ENCODE measurements at regions not wholly inside any gene's neighbourhood (a gene's known extent, or its start where the extent isn't known, plus 50 kb on each side); places are given as distances from the start of the nearest gene placed in this dataset.

DNA sequence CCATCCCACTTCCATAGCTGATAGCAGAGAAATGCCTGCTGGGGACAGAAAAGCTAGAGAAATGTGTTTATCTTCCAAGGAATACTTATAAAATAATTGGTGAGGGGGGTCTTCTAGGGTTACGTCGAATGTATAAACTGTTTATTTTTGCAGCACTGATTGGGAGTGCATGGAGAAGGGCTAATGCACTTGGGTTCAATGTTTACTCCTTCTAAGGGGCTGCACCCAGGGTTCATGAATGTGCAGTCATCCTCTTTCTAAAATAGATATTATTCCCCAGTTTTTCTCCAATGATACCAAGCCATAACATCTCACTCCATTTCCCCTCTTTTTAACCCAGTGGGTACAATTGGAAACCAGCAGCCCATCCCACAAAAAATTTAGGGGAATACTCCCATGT, 336.9 kb downstream of the ETS1 start:
- Histone ChIP-seq H3K27me3 (replicated peaks in 1 of 4; ENCODE audit: control extremely low read depth in 1 of 4, control insufficient read depth in 3 of 4, insufficient read depth in 4 of 4, low read length in 3 of 4) (no peaks in the 10 kb centered on the region), H3K9ac (ENCODE audit: low read length) (no peak overlapping the region), H3K27ac (ENCODE audit: low read length in 2 of 2) (no peak overlapping the region), H3K9me3 (ENCODE audit: control extremely low read depth in 1 of 3, control insufficient read depth in 2 of 3, insufficient read depth in 1 of 3, low read length in 2 of 3) (no peaks in the 10 kb centered on the region), H4K20me1 (ENCODE audit: control insufficient read depth, insufficient read depth, low read length, poor library complexity, severe bottlenecking) (no peaks in the 10 kb centered on the region), H3K4me3 (ENCODE audit: control extremely low read depth in 1 of 5, extremely low read depth in 1 of 5, insufficient read depth in 1 of 5, low read depth in 2 of 5, low read length in 4 of 5) (no peak overlapping the region), H3K4me2 (replicated peaks; ENCODE audit: low read depth, low read length, poor library complexity, severe bottlenecking) (no peak overlapping the region), H3K36me3 (replicated peaks in 1 of 2; ENCODE audit: control extremely low read depth in 1 of 2, control insufficient read depth in 1 of 2, extremely low read depth in 1 of 2, insufficient read depth in 2 of 2, low read length in 1 of 2) (no peaks in the 10 kb centered on the region), H3K79me2 (ENCODE audit: control insufficient read depth, insufficient read depth, low read length) (no peaks in the 10 kb centered on the region), H2AFZ (ENCODE audit: insufficient read depth, low read depth, low read length, poor library complexity, severe bottlenecking) (no peak overlapping the region), H3K4me1 (ENCODE audit: control insufficient read depth in 2 of 2, insufficient read depth in 2 of 2, low read length in 2 of 2) (peaks cover 0 to 11% of the 10 kb centered on the region in 2 donors)
- Mint-ChIP-seq H3K27ac (no peak overlapping the region), H3K9me3 (ENCODE audit: insufficient read depth) (no peaks in the 10 kb centered on the region), H3K27me3 (no peaks in the 10 kb centered on the region), H3K4me1 (peaks cover 10% of the 10 kb centered on the region), H3K4me3 (no peak overlapping the region)
- intact Hi-C loops (cut with micrococcal nuclease), result no loop called here
- ATAC-seq (ENCODE audit: low read depth), result no peak
- ChIA-PET POLR2A (no interaction called here), CTCF (interaction anchor here (0.6 kb wide), 1 partner anchor 78 kb away, joined by 3 read pairs; no protein-coding TSS in a partner anchor)
- WGBS (ENCODE audit: insufficient coverage), result no CpG with 5 or more reads among the region's 2 CpGs
- TF ChIP-seq CTCF (IDR thresholded peaks at IDR 0.05) (no peak), EZH2 (IDR thresholded peaks at IDR 0.05; ENCODE audit: borderline replicate concordance, insufficient read depth, low read depth, low read length, poor library complexity, severe bottlenecking) (no peak)
- DNase-seq, result no peak

DNA sequence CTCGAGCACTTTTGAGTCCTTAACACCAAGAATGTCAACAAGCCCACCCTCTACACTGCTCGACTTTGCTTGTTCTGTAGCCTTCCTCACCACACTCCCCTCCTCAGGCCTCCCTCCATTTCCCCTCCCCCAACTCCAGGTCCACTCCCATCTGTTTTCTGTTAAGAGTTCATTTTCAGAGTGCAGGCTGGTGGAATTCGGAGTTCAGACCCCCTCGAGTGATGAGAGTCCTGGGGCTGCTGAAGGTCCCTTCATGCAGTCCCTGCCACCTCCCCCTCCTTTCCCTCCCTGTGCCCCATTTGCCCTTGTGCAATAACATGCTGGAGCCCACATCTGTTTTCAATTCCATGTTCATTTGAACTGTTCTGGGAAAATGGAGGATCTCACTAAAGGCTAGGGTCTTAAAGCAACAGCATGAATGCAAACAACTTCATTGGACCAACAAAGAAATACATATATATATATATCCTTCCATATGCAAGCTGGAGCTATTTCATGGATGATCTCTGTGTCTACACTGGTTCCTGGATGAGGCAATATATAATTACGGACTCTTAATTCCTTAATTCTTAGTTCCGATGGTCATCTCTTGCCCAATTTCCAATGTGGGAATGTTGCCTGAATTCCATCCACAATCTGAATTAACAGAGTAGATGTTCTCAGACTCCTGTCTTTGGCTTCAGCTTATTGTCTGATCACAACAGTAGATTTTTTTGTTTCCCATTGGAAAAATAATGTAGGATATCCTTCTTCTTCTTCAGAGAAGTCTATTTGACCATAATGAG, 340.4 kb downstream of the ETS1 start:
- POLR2A ChIA-PET, result no interaction called here
- CTCF ChIA-PET, result interaction anchor here (0.8 to 1.8 kb wide), 3 partner anchors 12 to 89 kb away, joined by 3 to 4 read pairs (median 3); no protein-coding TSS in a partner anchor
- Mint-ChIP-seq H3K27me3 (no peaks in the 10 kb centered on the region), H3K27ac (no peak overlapping the region), H3K9me3 (ENCODE audit: insufficient read depth) (no peaks in the 10 kb centered on the region), H3K4me3 (no peak overlapping the region), H3K4me1 (no peaks in the 10 kb centered on the region)
- Histone ChIP-seq H3K4me2 (replicated peaks; ENCODE audit: low read depth, low read length, poor library complexity, severe bottlenecking) (no peak overlapping the region), H3K36me3 (replicated peaks in 1 of 2; ENCODE audit: control extremely low read depth in 1 of 2, control insufficient read depth in 1 of 2, extremely low read depth in 1 of 2, insufficient read depth in 2 of 2, low read length in 1 of 2) (no peaks in the 10 kb centered on the region), H3K27ac (ENCODE audit: low read length in 2 of 2) (no peak overlapping the region), H4K20me1 (ENCODE audit: control insufficient read depth, insufficient read depth, low read length, poor library complexity, severe bottlenecking) (no peaks in the 10 kb centered on the region), H3K4me1 (ENCODE audit: control insufficient read depth in 2 of 2, insufficient read depth in 2 of 2, low read length in 2 of 2) (no peaks in the 10 kb centered on the region), H3K79me2 (ENCODE audit: control insufficient read depth, insufficient read depth, low read length) (no peaks in the 10 kb centered on the region), H3K9ac (ENCODE audit: low read length) (no peak overlapping the region), H3K4me3 (ENCODE audit: control extremely low read depth in 1 of 5, extremely low read depth in 1 of 5, insufficient read depth in 1 of 5, low read depth in 2 of 5, low read length in 4 of 5) (no peak overlapping the region), H3K9me3 (ENCODE audit: control extremely low read depth in 1 of 3, control insufficient read depth in 2 of 3, insufficient read depth in 1 of 3, low read length in 2 of 3) (peaks cover 0 to 3% (median 0%) of the 10 kb centered on the region in 3 donors), H2AFZ (ENCODE audit: insufficient read depth, low read depth, low read length, poor library complexity, severe bottlenecking) (no peak overlapping the region), H3K27me3 (replicated peaks in 1 of 4; ENCODE audit: control extremely low read depth in 1 of 4, control insufficient read depth in 3 of 4, insufficient read depth in 4 of 4, low read length in 3 of 4) (no peaks in the 10 kb centered on the region)
- intact Hi-C loops (cut with micrococcal nuclease), result no loop called here
- DNase-seq, result no peak
- no peak for TF ChIP-seq EZH2 (IDR thresholded peaks at IDR 0.05; ENCODE audit: borderline replicate concordance, insufficient read depth, low read depth, low read length, poor library complexity, severe bottlenecking)
- no peak for TF ChIP-seq CTCF (IDR thresholded peaks at IDR 0.05)
- 100% methylated on average over 2 of the region's 6 CpGs for WGBS (ENCODE audit: insufficient coverage)
- ATAC-seq (ENCODE audit: low read depth), result no peak

Measured in B cell (primary cell).